GM19193 (cell line): ENCODE measurements at regions not wholly inside any gene's neighbourhood (a gene's known extent, or its start where the extent isn't known, plus 50 kb on each side); places are given as distances from the start of the nearest gene placed in this dataset.

ENCODE experiments used
- POLR2A ChIP-seq: IDR thresholded peaks from 4 replicates; pipeline ENCODE4 v1.6.1; 2011; ENCODE audit not compliant: insufficient read depth, insufficient read length; ENCODE audit errors: extremely low read depth

GRCh38 chr13:73945382-73945781 is 188.8 kb downstream of the KLF12 start:
- TF ChIP-seq POLR2A = no peak

GRCh38 chr13:73943965-73944233 is 190.3 kb downstream of the KLF12 start:
- no peak for TF ChIP-seq POLR2A

DNA sequence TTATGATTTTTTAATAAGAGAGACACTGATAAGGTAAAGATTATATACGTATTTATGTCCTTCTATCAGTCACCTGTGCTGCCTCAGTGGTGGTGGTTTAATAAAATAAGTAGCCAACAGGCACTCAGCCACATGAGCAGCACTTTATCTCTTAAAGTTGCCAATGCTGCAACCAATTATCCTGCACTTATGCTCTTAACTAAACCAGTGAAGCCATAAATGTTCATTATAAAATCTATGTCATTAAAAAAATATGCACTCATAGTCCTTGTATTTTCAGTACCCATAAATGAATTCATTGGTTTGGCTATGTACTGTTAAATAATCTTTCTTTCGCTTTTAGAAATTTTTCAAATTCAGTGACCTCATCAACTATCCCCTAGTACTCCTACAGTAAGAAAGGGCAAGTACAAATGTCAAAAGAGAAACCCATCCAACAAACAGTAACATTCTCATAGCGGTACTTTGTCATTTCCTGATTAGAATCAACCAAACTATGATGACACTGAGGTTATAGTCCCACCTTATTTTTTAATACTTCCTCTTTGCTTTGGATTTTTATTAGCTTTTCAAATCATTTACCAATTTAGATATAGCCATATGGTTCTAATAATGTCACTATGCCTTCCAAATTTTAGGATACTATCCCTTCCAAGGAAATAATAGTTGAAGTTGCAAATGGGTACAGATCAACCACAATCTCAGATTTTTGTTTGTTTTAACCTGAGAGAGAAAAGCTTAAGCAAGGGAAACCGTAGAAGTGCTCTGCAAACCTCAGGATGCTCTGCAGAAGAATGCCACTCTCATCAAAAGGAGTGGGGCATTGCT is 190.9 kb downstream of the KLF12 start:
- TF ChIP-seq POLR2A = no peak

- TF ChIP-seq POLR2A = no peak
Observed at GRCh38 chr13:73941752-73942151, 192.5 kb downstream of the KLF12 start.

GRCh38 chr13:73940098-73940497 is 194.1 kb downstream of the KLF12 start:
- no peak for TF ChIP-seq POLR2A

GRCh38 chr13:73939603-73940002 is 194.6 kb downstream of the KLF12 start:
- TF ChIP-seq POLR2A = no peak

GRCh38 chr13:73939071-73939380 is 195.2 kb downstream of the KLF12 start:
- no peak for TF ChIP-seq POLR2A

DNA sequence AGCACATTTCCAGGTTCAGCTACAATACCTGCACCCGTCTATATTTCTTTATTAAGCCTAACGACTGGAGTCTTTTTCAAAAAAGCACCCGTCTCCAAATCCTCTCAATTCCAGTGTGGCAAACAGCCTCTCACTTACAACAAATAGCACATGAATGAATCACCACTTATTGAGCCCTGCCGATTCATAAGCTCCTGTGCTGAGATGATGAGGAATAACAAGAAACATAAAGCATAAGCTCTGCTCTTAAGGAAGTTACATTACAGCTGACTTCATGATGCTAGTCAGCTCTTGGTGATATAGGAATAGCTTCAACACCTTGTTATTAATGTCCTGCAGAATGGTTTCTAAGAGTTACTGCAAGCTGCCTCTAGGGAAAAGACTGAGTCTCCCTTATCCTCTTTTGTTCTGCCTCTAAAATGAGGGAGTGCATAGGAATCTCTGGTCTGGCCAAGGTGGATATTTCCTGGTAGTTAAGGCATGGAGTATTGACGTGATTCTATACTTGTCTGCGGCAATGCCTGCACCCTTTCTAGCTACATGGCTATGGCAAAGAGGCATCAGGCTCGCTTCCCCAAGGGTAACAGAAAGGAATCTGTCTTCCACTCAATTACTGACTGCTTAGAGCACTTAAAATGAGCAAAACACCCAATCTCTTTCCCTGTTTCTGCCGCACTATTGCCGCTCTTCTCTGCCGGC is 195.7 kb downstream of the KLF12 start:
- no peak for TF ChIP-seq POLR2A

DNA sequence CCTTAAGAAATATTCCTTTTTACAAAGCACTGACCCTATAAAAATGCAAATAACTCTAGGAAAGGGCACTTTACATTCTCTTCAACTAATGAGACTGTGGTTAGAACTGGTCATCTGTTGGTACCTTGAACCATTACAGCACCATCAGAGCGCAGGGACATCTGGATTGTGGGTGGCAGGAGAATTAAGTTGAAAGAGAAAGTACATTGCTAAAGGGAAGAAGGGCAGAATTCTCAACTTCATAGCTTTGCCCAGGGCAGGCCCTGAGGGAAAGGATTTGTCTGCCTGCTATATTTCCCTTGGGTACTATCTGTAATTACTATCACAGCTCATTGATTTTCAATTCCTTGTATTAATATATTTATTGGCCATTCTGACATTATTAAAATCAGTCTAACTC is 196.8 kb downstream of the KLF12 start:
- TF ChIP-seq POLR2A = no peak

DNA sequence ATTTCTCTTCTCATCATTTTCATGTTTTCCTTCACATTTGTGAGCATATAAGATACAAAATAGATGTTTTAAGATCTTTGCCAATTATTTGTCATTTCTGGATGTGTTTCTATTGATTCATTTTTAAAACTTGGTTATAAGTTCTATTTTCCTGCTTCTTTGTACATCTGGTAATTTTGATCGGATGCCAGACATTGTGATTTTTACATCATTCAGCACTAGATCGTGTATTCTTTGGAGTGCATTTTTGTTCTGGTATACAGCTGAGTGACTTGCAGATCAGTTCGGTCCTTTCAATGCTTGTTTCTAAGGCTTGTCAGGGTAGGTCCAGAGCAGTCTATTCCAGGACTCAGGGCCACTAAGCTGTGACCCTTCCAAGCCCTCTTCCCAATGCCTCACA is 198.2 kb downstream of the KLF12 start:
- TF ChIP-seq POLR2A = no peak

DNA sequence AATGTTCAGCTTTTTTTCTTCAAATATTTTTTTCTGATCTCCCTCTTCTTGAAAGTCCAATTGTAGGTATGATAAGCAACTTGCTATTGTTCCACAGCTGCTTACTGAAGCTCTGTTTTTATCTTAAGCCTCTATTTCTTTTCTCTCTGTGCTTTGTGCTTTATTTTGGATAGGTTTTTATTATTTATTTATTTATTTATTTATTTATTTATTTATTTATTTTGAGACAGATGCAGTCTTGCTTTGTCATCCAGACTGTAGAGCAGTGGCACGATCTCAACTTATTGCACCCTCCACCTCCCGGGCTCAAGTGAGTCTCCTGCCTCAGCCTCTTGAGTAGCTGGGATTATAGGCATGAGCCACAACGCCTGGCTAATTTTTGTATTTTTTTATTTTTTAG is 199.4 kb downstream of the KLF12 start:
- TF ChIP-seq POLR2A = no peak

GRCh38 chr13:73934215-73934641 is 200.0 kb downstream of the KLF12 start:
- TF ChIP-seq POLR2A = no peak

DNA sequence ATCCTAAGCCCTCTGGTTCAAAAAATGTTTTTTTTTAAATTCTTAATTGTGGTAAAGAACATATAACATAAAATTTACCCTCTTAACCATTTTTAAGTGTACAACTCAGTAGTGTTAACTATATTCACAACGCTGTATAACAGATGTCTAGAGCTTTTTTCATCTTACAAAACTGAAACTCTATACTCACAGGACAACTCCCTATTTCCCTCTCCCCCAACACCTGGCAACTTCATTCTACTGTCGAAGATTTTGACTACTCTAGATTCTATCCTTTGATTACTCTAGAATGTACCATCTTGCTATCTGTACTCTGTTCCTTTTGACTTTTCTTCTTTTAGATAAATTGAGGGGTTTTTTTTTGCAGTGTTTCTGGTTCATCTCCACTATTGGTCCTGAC is 200.4 kb downstream of the KLF12 start:
- no peak for TF ChIP-seq POLR2A

DNA sequence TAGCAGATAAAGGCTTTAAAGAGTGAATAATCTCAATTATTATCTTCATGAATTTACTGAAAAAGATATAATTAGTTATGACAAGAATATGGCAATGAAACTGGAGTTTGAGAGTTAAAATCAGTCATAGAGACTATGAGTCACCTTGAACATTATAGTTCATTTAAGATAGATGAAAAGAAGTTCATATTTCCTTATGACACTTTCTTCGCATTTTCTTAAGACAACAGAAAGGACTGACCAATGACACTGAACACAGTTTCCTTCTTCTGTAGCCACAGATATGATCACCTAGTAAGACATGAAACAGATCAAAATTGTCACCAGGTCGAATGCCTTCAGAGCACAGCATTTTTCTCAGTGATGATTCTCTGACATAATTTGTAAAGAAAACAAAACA is 202.1 kb downstream of the KLF12 start:
- no peak for TF ChIP-seq POLR2A

- TF ChIP-seq POLR2A = no peak
Observed at GRCh38 chr13:73929287-73929932, 204.8 kb downstream of the KLF12 start.

DNA sequence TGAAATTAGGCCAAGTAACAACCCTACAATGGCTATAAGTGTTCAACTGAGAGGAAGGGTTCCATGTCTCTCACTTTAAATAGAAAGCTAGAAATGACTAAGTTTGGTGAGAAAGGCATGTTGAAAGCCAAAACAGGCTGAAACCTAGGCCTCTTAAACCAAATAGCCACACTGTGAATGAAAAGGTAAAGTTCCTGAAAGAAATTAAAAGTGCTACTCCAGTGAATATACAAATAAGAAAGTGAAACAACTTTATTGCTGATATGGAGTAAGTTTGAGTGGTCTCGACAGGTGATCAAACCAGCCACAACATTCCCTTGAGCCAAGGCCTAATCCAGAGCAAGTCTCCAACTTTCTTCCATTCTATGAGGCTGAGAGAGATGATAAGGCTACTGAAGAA is 209.6 kb downstream of the KLF12 start:
- no peak for TF ChIP-seq POLR2A
